Stimulated activated CD8-positive, alpha-beta memory T cell treated with anti-CD3 and anti-CD28 coated beads, Interleukin-7, amount 100 ng/mL, for 24 hours (primary cell): ENCODE measurements at regions not wholly inside any gene's neighbourhood (a gene's known extent, or its start where the extent isn't known, plus 50 kb on each side); places are given as distances from the start of the nearest gene placed in this dataset.
"Not testable (repeated sequence)": the region's sequence is repeated elsewhere in the genome, so short reads cannot be mapped to it uniquely, and the experiment has no call there.

Source experiments
- DNase-seq: peaks from one replicate; pipeline ENCODE4 v3.0.0-alpha.2; 2020; ENCODE audit warnings: low read depth

- DNase-seq, result not testable (repeated sequence)
Measured at GRCh38 chr7:6882321-6882721, 56.2 kb upstream of the CCZ1B start.

GRCh38 chr7:6883756-6884155 lies 57.7 kb upstream of the CCZ1B start:
- not testable (repeated sequence) for DNase-seq

GRCh38 chr7:6886198-6886597 lies 60.1 kb upstream of the CCZ1B start:
- DNase-seq, result no peak

GRCh38 chr7:6888267-6889045 lies 62.4 kb upstream of the CCZ1B start:
- not testable (repeated sequence) for DNase-seq

- no peak for DNase-seq
Measured at GRCh38 chr7:6889252-6889812, 63.3 kb upstream of the CCZ1B start.

- not testable (repeated sequence) for DNase-seq
Measured at GRCh38 chr7:6902097-6902518, 76.0 kb upstream of the CCZ1B start.

GRCh38 chr7:6903289-6903688 lies 77.2 kb upstream of the CCZ1B start:
- DNase-seq, result not testable (repeated sequence)

- DNase-seq, result not testable (repeated sequence)
Measured at GRCh38 chr7:6903792-6904191, 77.7 kb upstream of the CCZ1B start.

GRCh38 chr7:6917258-6917657 lies 91.2 kb upstream of the CCZ1B start:
- no peak for DNase-seq

- DNase-seq, result not testable (repeated sequence)
Measured at GRCh38 chr7:6919169-6919568, 93.1 kb upstream of the CCZ1B start.

- not testable (repeated sequence) for DNase-seq
Measured at GRCh38 chr7:6924523-6924922, 98.4 kb upstream of the CCZ1B start.

GRCh38 chr7:6926193-6927174 lies 100.4 kb upstream of the CCZ1B start:
- not testable (repeated sequence) for DNase-seq

- not testable (repeated sequence) for DNase-seq
Measured at GRCh38 chr7:6927643-6928042, 101.6 kb upstream of the CCZ1B start.

GRCh38 chr7:6929588-6929987 lies 103.5 kb upstream of the CCZ1B start:
- DNase-seq, result not testable (repeated sequence)

GRCh38 chr7:6930081-6930635 lies 104.1 kb upstream of the CCZ1B start:
- DNase-seq, result not testable (repeated sequence)

GRCh38 chr7:6930787-6931186 lies 104.7 kb upstream of the CCZ1B start:
- not testable (repeated sequence) for DNase-seq

- DNase-seq, result not testable (repeated sequence)
Measured at GRCh38 chr7:6931456-6931855, 105.4 kb upstream of the CCZ1B start.

GRCh38 chr7:6933954-6934632 lies 108.0 kb upstream of the CCZ1B start:
- DNase-seq, result not testable (repeated sequence)

GRCh38 chr7:6934981-6935380 lies 108.9 kb upstream of the CCZ1B start:
- no peak for DNase-seq

GRCh38 chr7:6936626-6937025 lies 110.6 kb upstream of the CCZ1B start:
- DNase-seq, result not testable (repeated sequence)

- not testable (repeated sequence) for DNase-seq
Measured at GRCh38 chr7:6937746-6938145, 111.7 kb upstream of the CCZ1B start.
